Activated naive CD8-positive, alpha-beta T cell treated with anti-CD3 and anti-CD28 coated beads for 36 hours (primary cell): ENCODE measurements at regions not wholly inside any gene's neighbourhood (a gene's known extent, or its start where the extent isn't known, plus 50 kb on each side); places are given as distances from the start of the nearest gene placed in this dataset.

Source experiments
- DNase-seq: peaks from one replicate; pipeline ENCODE4 v3.0.0; 2021
- H3K27ac Mint-ChIP-seq: one replicate; pipeline ENCODE4 v1.8.0; 2022; ENCODE audit warnings: mild to moderate bottlenecking, moderate library complexity, mixed read lengths
- H3K27me3 Mint-ChIP-seq: one replicate; pipeline ENCODE4 v1.8.0; 2022; ENCODE audit warnings: mild to moderate bottlenecking, mixed read lengths
- H3K36me3 Mint-ChIP-seq: one replicate; pipeline ENCODE4 v1.8.0; 2021; ENCODE audit warnings: mild to moderate bottlenecking, mixed read lengths
- H3K4me1 Mint-ChIP-seq: one replicate; pipeline ENCODE4 v1.8.0; 2021; ENCODE audit warnings: mixed read lengths
- H3K4me3 Mint-ChIP-seq: one replicate; pipeline ENCODE4 v1.8.0; 2022; ENCODE audit warnings: mild to moderate bottlenecking, moderate library complexity, mixed read lengths
- H3K9me3 Mint-ChIP-seq: one replicate; pipeline ENCODE4 v1.8.0; 2022; ENCODE audit warnings: mixed read lengths

- Mint-ChIP-seq H3K27ac (no peak overlapping the region), H3K4me3 (no peak overlapping the region), H3K36me3 (no peaks in the 10 kb centered on the region), H3K27me3 (no peaks in the 10 kb centered on the region), H3K4me1 (no peaks in the 10 kb centered on the region), H3K9me3 (peaks cover 3% of the 10 kb centered on the region)
- DNase-seq = no peak
Measured at GRCh38 chr3:135862361-135862760, 103.2 kb upstream of the PPP2R3A start.

DNA sequence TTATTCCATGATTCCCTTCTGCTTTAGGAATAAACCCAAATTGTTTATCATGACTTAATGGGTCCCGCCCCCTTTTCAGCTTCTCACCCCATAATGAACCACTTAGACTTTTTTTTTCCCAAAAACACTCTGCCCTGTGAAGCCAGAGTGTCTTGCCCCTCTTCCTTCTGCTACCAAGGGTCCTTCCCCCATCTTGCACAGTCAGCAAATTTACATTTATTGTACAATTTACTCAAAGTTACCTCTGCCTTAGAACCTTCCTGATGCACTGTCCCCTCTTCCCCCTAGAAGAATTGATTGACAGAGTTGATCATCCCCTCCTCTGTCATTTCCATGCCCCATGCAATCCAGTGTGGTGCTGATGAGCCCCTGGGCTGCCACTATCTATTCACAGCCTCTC lies 101.5 kb upstream of the PPP2R3A start:
- no peaks in the 10 kb centered on the region for H3K4me1 Mint-ChIP-seq
- no peaks in the 10 kb centered on the region for H3K36me3 Mint-ChIP-seq
- no peak overlapping the region for H3K4me3 Mint-ChIP-seq
- H3K9me3 Mint-ChIP-seq = peaks cover 3% of the 10 kb centered on the region
- H3K27ac Mint-ChIP-seq = no peak overlapping the region
- no peaks in the 10 kb centered on the region for H3K27me3 Mint-ChIP-seq
- no peak for DNase-seq

- Mint-ChIP-seq H3K9me3 (peaks cover 3% of the 10 kb centered on the region), H3K4me3 (no peak overlapping the region)
Measured at GRCh38 chr3:135865085-135865484, 100.4 kb upstream of the PPP2R3A start.

GRCh38 chr3:135865553-135865952 lies 100.0 kb upstream of the PPP2R3A start:
- no peak overlapping the region for H3K4me3 Mint-ChIP-seq
- no peaks in the 10 kb centered on the region for H3K36me3 Mint-ChIP-seq
- no peak overlapping the region for H3K27ac Mint-ChIP-seq
- H3K4me1 Mint-ChIP-seq = no peaks in the 10 kb centered on the region
- DNase-seq = no peak
- H3K9me3 Mint-ChIP-seq = peaks cover 3% of the 10 kb centered on the region
- H3K27me3 Mint-ChIP-seq = no peaks in the 10 kb centered on the region

More at GRCh38 chr3:135865085-135865484, 100.4 kb upstream of the PPP2R3A start:
- no peaks in the 10 kb centered on the region for H3K27me3 Mint-ChIP-seq
- no peak overlapping the region for H3K27ac Mint-ChIP-seq
- no peak for DNase-seq
- no peaks in the 10 kb centered on the region for H3K4me1 Mint-ChIP-seq
- H3K36me3 Mint-ChIP-seq = no peaks in the 10 kb centered on the region

DNA sequence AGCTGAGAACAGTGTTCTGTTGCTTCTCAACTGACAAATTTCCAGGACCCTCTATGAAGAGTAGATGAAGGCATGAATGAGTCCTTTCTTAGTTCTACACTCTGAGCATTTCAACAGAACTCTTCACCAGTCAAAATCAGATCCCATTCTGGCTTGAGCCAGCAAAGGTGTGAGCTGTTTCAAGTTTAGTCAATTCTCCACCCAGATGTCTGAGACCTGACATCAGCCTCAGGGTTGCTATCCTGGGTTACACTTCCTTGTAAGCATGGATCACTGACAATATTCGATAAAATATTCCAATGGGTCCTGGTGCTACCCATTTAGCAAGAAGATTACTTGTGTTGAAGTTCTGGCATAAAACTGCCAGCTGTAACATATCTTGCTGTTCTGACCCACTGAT lies 97.6 kb upstream of the PPP2R3A start:
- DNase-seq = no peak
- Mint-ChIP-seq H3K27ac (no peak overlapping the region), H3K4me3 (no peak overlapping the region), H3K4me1 (no peaks in the 10 kb centered on the region), H3K36me3 (no peaks in the 10 kb centered on the region), H3K27me3 (peaks cover 8% of the 10 kb centered on the region), H3K9me3 (peaks cover 3% of the 10 kb centered on the region)

GRCh38 chr3:135868801-135869200 lies 96.7 kb upstream of the PPP2R3A start:
- DNase-seq = no peak
- H3K27ac Mint-ChIP-seq = no peak overlapping the region
- peaks cover 8% of the 10 kb centered on the region for H3K27me3 Mint-ChIP-seq
- H3K9me3 Mint-ChIP-seq = peaks cover 11% of the 10 kb centered on the region
- no peak overlapping the region for H3K4me3 Mint-ChIP-seq
- H3K36me3 Mint-ChIP-seq = no peaks in the 10 kb centered on the region
- H3K4me1 Mint-ChIP-seq = no peaks in the 10 kb centered on the region

- Mint-ChIP-seq H3K36me3 (no peaks in the 10 kb centered on the region), H3K4me1 (no peaks in the 10 kb centered on the region), H3K27me3 (peaks cover 8% of the 10 kb centered on the region), H3K9me3 (peaks cover 14% of the 10 kb centered on the region), H3K4me3 (no peak overlapping the region), H3K27ac (no peak overlapping the region)
- no peak for DNase-seq
Measured at GRCh38 chr3:135869439-135870105, 96.0 kb upstream of the PPP2R3A start.

- no peak overlapping the region for H3K4me3 Mint-ChIP-seq
- H3K36me3 Mint-ChIP-seq = no peaks in the 10 kb centered on the region
- no peak overlapping the region for H3K27ac Mint-ChIP-seq
- peaks cover 8% of the 10 kb centered on the region for H3K27me3 Mint-ChIP-seq
- no peaks in the 10 kb centered on the region for H3K4me1 Mint-ChIP-seq
- peaks cover 14% of the 10 kb centered on the region for H3K9me3 Mint-ChIP-seq
- DNase-seq = no peak
Measured at GRCh38 chr3:135871311-135871710, 94.2 kb upstream of the PPP2R3A start.

DNA sequence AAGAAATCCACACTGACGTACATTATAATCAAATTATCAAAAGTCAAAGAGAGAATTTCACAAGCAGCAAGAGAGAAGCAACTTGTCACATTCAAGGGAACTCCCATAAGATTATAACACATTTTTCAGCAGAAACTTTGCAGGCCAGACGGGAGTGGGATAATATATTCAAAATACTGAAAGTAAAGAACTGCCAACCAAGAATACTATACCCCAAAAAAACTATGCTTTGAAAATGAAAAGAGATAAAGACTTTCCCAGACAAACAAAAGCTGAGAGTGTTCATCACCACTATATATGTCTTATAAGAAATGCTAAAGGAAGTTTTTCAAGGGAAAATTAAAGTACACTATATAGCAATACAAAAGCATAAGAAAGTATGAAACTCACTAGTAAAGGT lies 91.5 kb upstream of the PPP2R3A start:
- no peak for DNase-seq
- H3K27me3 Mint-ChIP-seq = peaks cover 12% of the 10 kb centered on the region
- H3K9me3 Mint-ChIP-seq = peaks cover 11% of the 10 kb centered on the region
- H3K36me3 Mint-ChIP-seq = no peaks in the 10 kb centered on the region
- no peak overlapping the region for H3K4me3 Mint-ChIP-seq
- H3K4me1 Mint-ChIP-seq = no peaks in the 10 kb centered on the region
- no peak overlapping the region for H3K27ac Mint-ChIP-seq

GRCh38 chr3:135878501-135878900 lies 87.0 kb upstream of the PPP2R3A start:
- H3K36me3 Mint-ChIP-seq = no peaks in the 10 kb centered on the region
- H3K27me3 Mint-ChIP-seq = peaks cover 9% of the 10 kb centered on the region
- no peak for DNase-seq
- no peak overlapping the region for H3K4me3 Mint-ChIP-seq
- peaks cover 6% of the 10 kb centered on the region for H3K9me3 Mint-ChIP-seq
- no peaks in the 10 kb centered on the region for H3K4me1 Mint-ChIP-seq
- no peak overlapping the region for H3K27ac Mint-ChIP-seq

DNA sequence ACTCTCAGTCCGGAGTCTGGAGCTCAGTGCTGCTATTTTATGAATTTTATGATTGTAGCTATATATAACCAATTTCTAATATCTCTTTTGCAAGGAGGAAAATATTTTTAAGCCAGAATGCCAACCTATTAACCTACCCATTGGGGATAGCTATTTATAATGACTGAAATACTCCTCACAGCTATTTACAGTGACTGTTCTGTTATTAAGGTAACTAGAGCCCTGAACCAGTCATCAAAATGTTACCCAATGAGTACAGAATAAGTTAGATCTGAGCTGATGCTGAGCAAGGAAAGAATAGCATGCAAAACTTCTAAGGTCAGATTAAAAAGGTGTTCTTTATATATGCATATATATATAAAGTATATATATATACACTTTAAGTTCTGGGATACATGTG lies 79.6 kb upstream of the PPP2R3A start:
- DNase-seq = no peak
- Mint-ChIP-seq H3K4me1 (no peaks in the 10 kb centered on the region), H3K27ac (no peak overlapping the region), H3K4me3 (no peak overlapping the region), H3K9me3 (peaks cover 2% of the 10 kb centered on the region), H3K36me3 (no peaks in the 10 kb centered on the region), H3K27me3 (peaks cover 5% of the 10 kb centered on the region)

DNA sequence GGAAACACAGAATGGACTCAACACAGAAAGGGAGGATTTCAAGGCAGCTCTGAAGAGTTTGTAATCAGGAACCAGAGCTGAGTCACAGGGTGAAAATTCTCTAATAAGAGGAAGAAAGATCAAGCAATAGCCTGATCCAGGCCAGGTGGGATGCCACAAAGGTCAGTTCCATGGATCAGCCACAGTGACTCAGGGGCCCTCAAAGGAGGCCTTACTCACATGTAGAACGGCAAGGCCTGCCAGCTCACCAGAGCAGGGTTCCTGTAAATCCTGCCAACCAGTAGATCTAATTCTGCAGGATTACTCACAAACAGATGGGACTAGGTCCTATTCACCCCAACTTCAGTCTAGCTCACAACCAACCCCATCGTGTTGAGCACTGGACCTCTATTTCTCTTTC lies 78.3 kb upstream of the PPP2R3A start:
- Mint-ChIP-seq H3K27me3 (peaks cover 5% of the 10 kb centered on the region), H3K36me3 (no peaks in the 10 kb centered on the region), H3K9me3 (peaks cover 2% of the 10 kb centered on the region), H3K4me1 (no peaks in the 10 kb centered on the region), H3K27ac (no peak overlapping the region), H3K4me3 (no peak overlapping the region)
- no peak for DNase-seq

GRCh38 chr3:135889443-135889842 lies 76.1 kb upstream of the PPP2R3A start:
- no peak for DNase-seq
- no peaks in the 10 kb centered on the region for H3K36me3 Mint-ChIP-seq
- no peaks in the 10 kb centered on the region for H3K4me1 Mint-ChIP-seq
- H3K4me3 Mint-ChIP-seq = no peak overlapping the region
- peaks cover 9% of the 10 kb centered on the region for H3K27me3 Mint-ChIP-seq
- H3K9me3 Mint-ChIP-seq = peaks cover 2% of the 10 kb centered on the region
- no peak overlapping the region for H3K27ac Mint-ChIP-seq

GRCh38 chr3:135891121-135891520 lies 74.4 kb upstream of the PPP2R3A start:
- H3K27ac Mint-ChIP-seq = no peak overlapping the region
- peaks cover 9% of the 10 kb centered on the region for H3K27me3 Mint-ChIP-seq
- no peak for DNase-seq
- H3K9me3 Mint-ChIP-seq = peaks cover 2% of the 10 kb centered on the region
- H3K4me1 Mint-ChIP-seq = no peaks in the 10 kb centered on the region
- H3K4me3 Mint-ChIP-seq = no peak overlapping the region
- H3K36me3 Mint-ChIP-seq = no peaks in the 10 kb centered on the region

DNA sequence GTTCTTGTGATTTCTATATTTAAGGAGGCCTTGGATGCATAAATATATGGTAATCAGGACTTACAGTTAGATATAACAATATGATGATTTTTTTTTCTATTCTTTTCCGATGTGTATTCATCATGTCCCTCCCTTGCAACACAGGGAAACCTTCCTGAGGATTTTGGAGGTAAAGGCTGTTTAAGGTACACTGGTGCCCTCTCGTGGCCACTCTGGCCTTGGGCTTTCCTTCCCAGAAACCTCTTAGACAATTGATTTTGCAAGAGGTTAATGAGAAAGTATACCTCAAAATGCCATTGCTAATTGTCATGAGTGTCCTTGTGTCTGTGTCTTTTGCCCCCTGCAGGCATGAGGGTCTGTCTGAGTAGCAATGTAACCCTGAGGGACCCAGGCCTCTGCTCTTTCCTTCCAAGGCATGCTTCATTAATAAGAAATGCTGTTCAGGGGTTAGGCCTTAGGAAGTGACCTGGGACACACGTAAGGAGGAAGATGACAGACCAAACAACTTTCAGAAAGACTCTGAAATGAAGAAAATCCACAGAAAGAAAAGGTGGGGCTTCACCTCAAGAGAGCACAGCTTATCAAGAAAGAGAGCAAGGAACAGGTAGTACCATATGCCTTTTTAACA lies 70.3 kb upstream of the PPP2R3A start:
- Mint-ChIP-seq H3K27me3 (peaks cover 9% of the 10 kb centered on the region), H3K4me3 (no peak overlapping the region), H3K36me3 (no peaks in the 10 kb centered on the region), H3K27ac (no peak overlapping the region), H3K4me1 (no peaks in the 10 kb centered on the region), H3K9me3 (no peaks in the 10 kb centered on the region)
- DNase-seq = peak; percentile 22

DNA sequence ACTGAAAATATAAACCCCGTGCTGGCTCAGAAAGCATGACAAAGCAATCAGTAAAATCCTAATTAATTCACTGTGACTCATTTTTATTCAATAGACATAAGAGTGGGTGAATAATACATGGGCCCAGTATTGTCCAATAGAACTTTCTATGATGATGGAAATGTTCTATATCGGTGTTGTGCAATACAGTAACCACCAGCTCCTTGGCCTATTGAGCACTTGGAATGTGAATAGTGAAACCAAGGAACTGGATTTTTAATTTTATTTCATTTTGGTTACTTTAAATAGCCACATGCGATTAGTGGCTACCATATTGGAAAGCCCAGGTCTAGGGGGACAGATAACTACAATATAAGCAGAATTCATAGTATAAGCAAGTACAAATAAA lies 69.8 kb upstream of the PPP2R3A start:
- Mint-ChIP-seq H3K27me3 (peaks cover 9% of the 10 kb centered on the region), H3K36me3 (no peaks in the 10 kb centered on the region), H3K9me3 (no peaks in the 10 kb centered on the region), H3K27ac (no peak overlapping the region), H3K4me1 (no peaks in the 10 kb centered on the region), H3K4me3 (no peak overlapping the region)
- no peak for DNase-seq
